HG03378 (cell line): ENCODE measurements at regions not wholly inside any gene's neighbourhood (a gene's known extent, or its start where the extent isn't known, plus 50 kb on each side); places are given as distances from the start of the nearest gene placed in this dataset.

Source experiments
- ATAC-seq: cut with Tn5 transposase; IDR thresholded peaks from one replicate; pipeline ENCODE4 v1.9.1; 2021; ENCODE audit warnings: mild to moderate bottlenecking, moderate library complexity; ENCODE audit not compliant: unreplicated experiment

DNA sequence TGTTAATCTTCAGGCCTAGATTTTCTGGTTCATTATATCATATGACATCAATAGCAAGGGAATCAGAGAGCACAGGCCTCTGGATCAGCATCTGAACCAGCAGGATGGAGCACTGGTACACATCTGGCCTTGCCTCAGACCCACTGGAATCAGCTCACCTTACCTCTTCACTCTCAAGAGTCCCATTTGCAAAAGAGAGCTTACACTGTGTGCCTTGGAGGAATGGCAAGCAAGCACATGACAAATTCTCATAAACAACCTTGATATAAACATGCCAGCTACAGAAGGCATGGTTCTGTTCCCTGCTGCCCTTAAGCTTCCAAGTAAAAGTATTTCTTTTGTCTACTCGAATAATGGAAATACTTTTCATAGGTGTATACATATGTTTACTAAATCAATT is 128.6 kb upstream of the CPM start:
- no peak for ATAC-seq

DNA sequence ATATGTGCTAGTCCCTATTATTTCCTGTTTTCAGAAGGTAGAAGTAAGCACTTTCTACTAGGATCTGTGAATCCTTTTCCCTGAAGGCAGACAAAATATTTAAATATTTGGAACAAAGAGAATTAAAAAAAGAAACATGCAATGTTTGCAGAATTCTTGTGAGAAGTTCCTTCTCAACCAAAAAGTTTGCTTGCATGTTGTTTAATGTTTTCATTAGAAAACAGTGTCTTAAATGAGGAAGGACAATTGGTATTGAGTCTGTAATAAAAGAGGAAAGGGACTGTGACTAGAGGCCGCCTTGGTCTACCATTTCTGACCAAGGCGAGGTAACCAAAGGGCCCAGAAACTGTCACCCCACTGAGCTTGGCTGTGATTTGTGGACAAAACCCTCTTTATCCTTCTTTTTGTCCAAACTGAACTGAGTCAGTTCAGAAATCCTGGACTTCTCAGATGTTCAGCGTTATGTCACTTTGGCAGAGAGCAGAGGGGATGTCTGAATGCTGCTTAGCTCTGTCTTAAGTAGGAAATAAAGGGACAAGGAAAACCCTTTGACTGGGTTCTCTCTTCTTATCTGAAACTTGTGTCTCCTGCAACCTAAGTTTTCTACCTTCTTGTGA is 129.8 kb upstream of the CPM start:
- no peak for ATAC-seq

DNA sequence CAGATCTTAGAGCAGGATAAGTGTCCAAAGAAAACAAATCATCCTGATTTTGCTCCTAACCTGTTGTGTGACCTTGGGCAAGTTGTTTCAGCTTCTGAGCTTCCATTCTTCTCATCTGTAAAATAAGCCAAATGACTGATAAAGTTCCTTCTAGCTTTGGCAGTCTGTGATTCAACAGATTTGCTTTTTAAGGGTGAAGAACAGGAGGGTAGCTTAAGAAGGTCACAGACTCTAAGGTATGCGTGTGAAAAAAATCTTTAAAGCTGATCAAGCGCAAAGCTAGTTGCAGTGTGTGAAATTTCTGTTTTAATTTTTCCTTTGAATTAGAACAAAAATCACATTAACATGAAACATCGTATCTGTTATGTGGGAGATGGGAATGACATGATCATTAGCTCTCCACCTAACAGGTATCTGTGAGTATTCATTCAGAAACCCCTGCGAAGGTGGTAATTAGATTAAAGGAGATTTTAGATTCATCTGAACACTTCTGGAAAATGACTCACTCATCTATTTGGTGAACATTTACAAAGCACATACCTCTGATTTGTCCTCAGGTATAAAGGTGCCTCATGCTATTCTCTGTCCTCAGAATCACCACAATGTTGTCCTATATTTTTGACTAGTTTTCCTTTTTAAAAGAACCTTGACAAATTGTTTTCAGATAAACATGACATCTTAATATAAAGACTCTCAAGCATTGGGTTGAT is 131.9 kb upstream of the CPM start:
- no peak for ATAC-seq

DNA sequence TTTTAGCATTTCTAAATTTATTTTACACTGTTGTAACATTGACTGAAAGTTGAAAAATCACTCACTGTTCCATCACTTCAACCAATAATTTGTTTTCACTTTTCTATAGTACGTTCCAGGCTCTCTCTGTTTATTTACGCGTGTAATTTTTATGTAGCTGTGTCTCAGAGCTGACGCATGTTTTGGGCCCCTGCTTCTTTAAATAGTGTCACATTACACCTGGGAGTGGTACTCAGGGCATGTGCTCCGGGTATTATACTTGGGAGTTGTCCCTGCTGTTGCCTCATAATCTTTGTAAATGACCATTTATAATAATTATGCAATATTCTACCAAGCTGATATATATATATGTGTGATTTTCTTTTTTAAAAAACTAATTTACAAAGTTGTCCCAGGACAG is 132.8 kb upstream of the CPM start:
- ATAC-seq: no peak

DNA sequence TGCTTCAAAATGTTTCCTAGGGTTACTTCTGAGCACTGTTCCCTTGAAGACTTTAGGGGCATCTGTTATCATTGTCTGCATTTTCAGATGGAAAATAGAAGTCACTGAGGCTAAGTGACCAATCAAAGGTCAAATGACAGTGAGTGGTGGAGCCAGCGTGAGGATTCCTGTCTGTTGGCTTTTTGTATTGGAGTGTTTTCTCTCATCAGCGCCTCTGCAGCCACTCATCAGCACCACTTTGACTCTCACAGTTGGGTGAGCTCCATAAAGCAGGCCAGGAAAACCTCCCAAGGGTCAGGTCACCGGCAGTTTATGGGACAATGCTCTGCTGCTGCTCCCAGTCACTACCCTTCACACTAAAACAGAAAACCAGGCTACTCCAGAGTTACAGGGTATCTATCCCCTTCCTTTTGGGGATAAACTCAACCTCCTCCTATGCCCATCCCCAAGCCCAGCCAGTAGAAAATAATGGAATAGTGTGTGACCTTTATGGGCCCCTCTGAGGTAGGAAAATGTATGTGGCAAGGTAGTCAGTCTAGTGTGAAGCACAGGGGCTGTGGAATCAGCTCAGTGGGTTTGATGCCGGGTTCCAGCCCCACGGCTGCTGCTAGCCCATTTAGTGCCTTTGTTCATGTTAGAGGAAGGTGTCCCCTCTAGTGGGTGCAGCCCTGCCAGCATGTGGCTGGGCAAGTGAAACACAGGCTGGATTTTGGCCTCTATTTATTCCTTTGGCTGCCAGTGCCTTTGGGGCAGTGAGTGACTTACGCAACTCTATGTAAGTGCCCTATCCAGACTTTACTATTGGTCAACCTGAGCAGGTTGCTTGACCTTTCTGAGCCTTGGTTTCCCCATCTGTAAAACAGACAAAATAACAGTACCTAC is 133.8 kb upstream of the CPM start:
- ATAC-seq: no peak

DNA sequence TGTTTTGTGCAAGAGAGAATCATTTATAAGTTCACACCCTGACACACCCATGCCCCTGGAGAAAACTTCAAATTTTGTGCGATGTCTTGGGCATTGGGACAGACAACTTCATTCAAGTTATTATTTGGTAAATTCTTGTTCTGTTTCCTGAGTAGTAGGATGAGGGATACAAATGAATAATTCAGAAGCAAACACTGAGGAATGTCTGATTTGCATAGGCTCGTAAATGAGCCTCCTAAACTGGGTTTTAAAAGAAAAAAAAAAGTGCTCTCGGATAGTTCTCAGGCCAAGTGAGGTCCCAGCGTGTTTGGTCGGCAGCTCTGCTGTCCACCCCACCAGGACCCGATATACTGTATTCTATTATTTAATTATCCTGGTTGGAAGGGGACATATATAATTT is 134.7 kb upstream of the CPM start:
- no peak for ATAC-seq

DNA sequence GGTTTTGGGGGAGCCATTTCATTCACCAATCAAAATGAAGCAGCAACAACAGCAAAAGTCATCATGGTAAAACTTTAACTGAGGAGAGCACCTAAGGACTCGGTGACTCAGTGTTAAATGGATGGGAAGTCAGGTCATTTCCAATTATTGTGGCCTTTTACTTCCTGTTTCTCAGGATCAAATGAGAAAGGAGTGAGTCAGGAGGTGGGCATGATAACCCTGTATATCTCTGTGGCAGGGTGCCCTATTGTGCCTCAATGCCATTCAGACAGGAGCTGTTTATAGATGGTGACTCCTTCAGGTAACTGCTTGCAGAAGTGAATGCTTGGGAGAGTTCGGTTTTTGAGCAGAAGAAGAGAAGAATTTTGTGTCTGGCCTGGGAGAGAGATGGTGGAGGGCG is 135.5 kb upstream of the CPM start:
- no peak for ATAC-seq

DNA sequence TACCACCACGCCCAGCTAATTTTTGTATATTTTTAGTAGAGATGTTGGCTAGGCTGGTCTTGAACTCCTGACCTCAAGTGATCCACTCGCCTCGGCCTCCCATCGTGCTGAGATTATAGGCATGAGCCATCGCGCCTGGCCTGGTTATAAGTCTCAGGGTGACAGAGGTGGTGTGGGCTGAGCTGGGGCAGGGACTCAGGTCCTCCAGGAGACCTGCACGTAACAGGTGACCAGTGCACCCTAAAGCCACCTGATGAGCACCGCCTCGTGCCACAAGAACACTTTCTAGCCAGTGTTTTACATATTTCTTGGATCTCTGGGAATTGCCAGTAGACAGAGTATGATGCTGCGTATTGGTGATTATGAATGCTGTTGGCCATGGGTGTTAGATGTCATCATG is 136.5 kb upstream of the CPM start:
- no peak for ATAC-seq

DNA sequence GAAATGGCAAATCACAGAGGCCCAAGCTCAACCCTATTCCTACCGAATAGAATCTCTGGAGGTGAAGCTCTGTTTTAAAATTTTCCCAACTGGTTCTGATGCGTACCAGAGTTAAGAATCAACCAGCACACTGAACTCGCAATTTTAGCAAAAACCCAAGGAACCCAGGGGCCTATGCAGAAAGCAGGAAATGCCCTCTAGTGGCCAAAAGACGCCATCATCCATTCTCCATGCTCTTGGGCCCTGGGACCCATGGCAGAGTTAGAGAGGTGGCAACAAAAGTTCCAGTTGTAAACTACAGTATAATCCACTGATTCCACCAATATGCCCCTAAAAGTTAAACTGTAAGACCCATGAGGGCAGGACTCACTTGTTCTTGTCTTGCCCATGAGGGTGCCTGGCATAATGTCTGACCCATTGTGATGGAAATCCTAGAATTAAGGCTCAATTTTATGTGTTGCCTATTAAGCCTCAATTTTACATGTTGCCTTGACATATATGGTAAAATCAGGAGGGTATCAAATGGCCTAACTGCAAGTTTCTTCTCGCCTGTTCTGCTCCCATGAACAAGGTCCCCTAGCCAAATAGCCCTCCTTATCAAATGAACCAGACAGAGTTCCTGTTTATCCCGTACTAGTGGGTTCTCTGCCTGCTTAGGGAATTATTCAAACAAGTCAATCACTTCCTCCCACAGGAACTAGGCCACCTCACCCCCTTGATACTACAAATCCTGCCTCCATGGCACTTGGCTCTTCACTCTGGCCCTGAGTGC is 137.5 kb upstream of the CPM start:
- ATAC-seq: no peak

DNA sequence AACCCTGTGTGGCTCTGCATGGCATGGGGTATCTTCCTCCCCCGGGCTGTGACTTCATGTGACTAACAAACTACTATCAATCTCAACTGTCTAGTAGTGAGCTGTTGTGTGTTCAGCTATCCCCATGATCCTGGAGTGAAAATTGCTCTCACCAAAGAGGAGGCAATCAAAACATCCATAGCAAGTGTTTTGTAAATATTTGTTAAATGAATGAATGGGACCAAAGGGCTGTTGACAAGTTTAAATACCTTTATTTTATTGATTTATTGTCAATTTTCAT is 138.1 kb upstream of the CPM start:
- ATAC-seq: no peak

DNA sequence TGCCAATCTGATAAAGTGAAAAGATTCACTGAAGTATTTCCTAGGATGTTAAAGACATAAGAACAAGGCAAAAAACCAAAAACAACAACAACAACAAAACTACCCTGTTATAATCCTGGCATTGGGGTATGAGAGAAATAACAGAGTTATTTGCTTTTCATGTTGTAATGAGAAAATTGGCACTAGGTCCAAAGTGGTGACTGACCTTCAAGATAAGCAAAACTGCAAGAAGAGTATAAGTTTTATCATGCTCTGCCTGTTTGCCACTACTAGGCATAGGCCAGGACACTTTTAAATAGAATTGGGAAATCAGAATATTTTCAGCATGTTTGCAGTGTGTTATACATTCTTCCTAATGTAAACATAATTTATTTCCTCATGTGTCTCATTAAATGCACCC is 140.1 kb upstream of the CPM start:
- no peak for ATAC-seq

DNA sequence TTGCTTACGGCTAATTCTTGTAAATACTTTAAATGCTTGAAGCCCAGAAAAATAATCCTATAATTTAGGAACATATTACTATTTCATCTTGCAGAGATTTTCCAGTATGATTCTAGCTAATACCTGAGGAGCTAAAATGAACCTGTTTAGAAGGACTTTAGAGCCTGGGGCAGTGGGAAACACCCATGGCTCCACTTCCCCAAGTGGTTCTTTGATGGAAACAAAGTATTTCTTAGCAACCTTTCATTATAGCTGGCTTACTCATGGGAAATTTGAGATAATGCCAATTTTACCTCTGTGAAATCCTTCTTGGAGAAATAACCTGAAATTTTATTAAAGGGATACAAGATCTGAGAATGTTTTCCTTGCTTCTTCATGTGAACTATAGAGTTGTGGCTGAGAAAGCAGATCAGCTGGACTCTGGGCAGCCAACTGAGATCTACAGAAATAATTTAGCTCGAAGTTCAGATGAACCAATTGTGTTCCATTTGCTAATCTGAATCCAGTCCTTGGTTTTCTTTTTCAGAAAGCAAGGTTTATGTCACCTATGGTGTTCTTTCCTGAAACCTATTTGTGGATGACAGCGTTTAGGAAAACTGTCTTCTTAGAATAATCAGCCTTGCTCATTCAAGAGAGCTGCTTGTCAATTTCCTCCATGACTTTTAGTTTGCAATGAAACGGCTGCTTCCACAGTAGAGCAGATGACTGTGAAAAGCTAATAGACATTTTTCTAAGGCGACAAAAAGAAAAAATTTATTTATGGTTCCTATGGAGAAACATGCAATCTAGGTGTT is 141.8 kb upstream of the CPM start:
- ATAC-seq: no peak

DNA sequence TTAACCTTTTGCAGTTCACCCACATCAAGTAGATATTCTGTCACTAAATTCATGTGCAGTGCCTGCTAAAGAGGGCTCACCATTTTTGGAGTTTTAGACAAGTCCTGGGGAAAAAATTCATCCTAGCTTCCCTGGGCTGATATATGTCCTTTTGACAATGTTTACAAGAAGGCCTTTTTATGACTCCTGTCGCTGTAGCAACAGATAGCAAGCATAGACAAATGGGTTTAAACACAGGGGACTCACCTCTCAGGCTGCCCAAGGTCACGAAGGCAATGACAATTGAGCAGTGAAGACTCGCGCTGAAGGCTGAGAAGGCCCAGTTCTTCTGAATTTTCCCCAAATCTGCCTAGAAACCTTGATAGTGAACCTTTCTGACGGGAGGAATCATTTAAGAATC is 150.7 kb upstream of the CPM start:
- ATAC-seq: no peak

DNA sequence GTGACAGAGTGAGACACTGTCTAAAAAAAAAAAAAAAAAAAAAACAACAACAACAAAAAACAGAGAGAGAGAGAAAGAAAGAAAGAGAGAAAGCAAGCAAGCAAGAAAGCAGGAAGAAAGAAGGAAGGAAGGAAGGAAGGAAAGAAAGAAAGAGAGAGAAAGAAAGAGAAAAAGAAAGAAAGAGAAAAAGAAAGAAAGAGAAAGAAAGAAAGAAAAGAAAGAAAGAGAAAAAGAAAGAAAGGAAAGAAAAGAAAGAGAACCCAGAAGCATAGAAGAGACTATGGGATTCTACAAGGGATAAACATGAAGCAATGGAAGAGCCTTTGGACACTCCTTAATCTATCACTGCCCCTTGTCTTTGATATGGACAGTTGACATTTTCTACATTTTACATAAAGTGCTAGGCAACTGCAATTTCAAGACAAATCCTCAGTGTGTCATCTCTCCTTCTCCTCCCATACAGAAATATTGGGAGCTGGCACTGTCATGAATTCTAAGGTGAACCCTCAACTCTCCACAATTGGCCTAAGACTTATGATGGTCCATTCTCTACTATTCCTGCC is 151.9 kb upstream of the CPM start:
- ATAC-seq: no peak

DNA sequence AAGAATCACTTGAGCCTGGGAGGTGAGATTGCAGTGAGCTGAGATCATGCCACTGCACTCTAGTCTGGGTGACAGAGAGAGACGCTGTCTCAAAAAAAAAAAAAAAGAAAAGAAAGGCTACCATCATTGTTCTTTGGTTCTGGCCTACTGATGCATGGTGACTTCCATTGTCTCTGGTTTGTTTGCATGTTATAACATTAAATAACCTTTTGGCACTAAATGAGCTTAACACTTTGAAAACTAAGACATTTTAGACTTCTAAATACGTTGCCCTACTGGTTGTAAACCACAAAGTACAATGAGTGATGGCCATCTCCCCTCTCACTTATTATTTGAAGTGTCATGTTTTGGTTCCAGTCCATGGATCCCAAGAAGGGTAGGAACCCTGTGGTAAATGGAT is 152.9 kb upstream of the CPM start:
- ATAC-seq: no peak

DNA sequence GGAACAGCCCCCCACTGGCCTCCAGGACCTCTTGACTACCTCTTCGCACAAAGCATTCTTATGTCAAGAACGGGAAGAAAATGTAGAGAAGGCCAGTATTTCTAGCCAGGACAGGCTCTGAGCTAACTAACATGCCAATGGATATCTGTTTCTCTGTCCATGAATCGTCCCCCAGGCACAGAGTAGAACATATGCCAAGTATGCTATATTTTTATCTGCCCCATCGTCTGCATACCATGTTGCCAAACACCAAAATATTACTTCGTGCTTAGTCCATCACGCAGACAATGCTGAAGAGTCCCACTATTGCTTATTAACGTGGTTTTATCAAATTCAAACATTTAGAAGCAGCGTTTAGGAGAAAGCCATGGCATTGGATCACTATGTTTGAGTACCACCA is 151.4 kb upstream of the CPSF6 start:
- ATAC-seq: no peak

DNA sequence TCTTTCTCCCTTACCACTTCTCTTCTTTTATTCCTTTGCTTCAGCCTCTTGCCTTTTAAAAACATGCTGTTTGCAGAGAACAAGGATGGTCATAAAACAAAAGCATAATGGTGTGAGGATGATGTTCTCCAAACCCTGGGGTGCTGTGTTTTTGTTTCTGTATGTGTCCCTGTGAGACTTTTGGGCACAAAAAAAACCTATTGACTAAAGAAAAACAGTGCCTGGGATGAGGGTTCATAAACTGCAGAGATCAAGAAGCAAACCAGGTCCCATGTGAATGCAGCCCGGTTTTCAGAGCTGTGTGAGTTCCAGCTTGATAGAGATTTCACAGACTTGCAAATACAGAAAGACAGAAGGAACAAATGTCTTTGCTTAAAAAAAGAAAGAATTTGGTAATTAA is 148.6 kb upstream of the CPSF6 start:
- no peak for ATAC-seq

DNA sequence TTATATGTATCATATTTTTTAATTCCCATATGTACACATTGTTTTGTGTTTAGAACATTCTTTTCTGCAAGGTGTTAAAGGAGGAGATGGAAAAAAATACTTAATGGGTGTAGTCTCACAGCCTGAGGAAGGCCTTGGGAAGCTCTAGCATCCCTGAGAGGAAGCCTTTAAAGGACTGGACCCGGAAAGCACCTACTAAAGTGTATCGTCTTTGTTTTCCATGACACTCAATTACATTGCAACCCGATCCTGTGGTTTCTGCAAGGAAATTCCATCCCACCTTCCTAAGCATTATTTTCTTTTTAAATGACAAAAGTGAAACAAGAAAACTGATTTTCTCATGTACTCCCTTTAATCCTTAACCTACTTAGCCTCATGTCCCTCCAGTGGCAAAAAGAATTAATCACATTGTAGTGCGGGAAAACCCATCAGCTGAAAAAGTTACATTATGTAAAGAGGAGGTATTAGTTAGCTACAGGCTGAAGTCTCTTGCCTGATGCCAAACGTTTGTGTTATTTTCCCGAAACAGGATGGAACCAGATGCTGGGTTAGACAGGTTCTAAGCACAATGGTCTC is 147.8 kb upstream of the CPSF6 start:
- no peak for ATAC-seq

DNA sequence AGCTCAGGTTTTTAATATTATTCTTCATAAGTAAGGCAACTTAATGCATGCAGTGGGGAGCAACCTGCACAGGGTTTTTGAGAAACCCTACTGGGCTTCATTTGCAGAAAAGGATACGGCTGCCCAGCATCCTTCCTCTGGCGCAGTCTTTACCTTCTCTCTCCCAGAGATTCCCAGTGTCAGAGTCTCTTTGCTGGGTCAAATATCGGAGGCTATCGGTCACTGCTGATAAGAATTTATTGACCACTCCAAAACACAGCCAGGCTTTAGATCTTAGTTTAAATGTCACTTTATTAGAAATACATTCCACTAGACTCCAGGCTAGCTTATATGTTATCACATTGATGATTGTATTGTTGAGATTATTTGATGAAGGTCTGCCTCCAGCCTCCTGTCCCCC is 147.2 kb upstream of the CPSF6 start:
- ATAC-seq: no peak

DNA sequence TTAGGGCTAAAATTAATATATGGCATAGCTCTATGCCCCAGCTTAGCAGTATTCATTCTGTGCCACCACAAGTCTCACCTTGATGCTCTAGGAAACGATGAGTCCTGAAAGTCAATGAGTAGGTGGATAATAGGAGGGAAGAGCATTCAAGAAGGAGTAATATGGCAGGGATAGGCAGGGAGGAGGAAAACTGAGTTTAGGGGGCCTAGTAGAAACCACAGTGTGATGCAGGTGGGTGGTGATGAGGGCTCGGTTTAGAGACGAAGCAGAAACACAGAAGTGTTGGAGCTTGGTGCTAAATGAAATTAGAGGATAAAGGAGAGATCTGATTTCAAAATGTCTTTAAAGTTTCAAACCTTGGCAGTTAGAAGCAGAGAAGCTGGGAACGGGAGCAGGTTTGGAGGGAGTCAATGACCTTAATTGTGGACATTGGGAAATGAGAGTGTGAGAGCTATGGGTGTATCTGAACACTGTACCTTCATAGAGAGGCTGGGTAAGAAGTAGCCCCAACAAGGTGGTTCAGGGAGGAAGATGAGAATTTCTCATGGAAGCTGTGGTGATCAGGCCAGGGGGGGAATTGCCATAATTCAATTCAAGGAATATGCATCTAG is 144.7 kb upstream of the CPSF6 start:
- no peak for ATAC-seq
